ENCODE measurements at regions not wholly inside any gene's neighbourhood (a gene's known extent, or its start where the extent isn't known, plus 50 kb on each side); places are given as distances from the start of the nearest gene placed in this dataset.

DNA sequence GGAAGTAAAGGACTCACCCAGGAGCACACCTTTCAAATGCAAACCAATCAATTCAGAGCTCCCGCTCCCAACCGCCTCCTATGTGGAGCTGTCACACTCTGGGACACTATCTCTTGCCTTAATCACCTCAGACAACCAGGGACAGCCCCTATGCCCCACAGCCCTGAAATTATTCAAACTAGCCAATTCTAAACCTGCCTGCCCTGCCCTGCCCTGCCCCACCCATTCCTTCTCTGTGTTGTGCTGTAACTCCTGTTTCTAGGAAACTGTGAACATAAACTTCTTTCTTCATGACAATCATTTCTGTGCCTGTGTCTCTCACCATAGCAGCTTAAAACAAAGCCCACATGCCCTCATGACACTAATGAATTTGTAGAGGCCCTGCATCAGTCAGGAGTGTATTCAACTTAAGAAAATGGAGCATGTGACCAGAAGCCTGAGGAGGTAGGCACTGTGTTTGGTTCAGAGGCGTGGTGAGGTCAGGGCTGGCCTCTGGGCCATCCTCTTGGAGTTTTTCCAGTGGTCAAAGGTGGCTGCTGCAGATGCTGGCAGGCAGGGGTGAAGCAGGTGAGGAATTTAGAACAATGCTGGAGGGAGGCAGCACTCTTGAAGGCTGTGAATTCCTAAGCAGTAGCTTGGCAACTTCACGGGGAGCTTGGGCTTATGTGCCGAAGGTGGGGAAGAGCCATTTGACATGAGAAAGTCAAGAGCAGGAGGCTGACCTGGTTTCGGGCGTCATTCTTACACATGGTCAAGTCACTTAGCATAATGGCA lies 74.5 kb downstream of the RHOU start:
- TF ChIP-seq, protein P1, sequence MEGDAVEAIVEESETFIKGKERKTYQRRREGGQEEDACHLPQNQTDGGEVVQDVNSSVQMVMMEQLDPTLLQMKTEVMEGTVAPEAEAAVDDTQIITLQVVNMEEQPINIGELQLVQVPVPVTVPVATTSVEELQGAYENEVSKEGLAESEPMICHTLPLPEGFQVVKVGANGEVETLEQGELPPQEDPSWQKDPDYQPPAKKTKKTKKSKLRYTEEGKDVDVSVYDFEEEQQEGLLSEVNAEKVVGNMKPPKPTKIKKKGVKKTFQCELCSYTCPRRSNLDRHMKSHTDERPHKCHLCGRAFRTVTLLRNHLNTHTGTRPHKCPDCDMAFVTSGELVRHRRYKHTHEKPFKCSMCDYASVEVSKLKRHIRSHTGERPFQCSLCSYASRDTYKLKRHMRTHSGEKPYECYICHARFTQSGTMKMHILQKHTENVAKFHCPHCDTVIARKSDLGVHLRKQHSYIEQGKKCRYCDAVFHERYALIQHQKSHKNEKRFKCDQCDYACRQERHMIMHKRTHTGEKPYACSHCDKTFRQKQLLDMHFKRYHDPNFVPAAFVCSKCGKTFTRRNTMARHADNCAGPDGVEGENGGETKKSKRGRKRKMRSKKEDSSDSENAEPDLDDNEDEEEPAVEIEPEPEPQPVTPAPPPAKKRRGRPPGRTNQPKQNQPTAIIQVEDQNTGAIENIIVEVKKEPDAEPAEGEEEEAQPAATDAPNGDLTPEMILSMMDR (IDR thresholded peaks at IDR 0.05): no peak
- TF ChIP-seq POLR2A (IDR thresholded peaks at IDR 0.05): no peak
